ENCODE measurements at regions not wholly inside any gene's neighbourhood (a gene's known extent, or its start where the extent isn't known, plus 50 kb on each side); places are given as distances from the start of the nearest gene placed in this dataset.

GRCh38 chr10:33833566-33833965 is 499.1 kb upstream of the NRP1 start:
- no peak for TF ChIP-seq POLR2A (IDR thresholded peaks at IDR 0.05)
- TF ChIP-seq, protein P1, sequence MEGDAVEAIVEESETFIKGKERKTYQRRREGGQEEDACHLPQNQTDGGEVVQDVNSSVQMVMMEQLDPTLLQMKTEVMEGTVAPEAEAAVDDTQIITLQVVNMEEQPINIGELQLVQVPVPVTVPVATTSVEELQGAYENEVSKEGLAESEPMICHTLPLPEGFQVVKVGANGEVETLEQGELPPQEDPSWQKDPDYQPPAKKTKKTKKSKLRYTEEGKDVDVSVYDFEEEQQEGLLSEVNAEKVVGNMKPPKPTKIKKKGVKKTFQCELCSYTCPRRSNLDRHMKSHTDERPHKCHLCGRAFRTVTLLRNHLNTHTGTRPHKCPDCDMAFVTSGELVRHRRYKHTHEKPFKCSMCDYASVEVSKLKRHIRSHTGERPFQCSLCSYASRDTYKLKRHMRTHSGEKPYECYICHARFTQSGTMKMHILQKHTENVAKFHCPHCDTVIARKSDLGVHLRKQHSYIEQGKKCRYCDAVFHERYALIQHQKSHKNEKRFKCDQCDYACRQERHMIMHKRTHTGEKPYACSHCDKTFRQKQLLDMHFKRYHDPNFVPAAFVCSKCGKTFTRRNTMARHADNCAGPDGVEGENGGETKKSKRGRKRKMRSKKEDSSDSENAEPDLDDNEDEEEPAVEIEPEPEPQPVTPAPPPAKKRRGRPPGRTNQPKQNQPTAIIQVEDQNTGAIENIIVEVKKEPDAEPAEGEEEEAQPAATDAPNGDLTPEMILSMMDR (IDR thresholded peaks at IDR 0.05): no peak
